ENCODE measurements at regions not wholly inside any gene's neighbourhood (a gene's known extent, or its start where the extent isn't known, plus 50 kb on each side); places are given as distances from the start of the nearest gene placed in this dataset.
A peak's percentile ranks its signal among the peaks of the same experiment; 100 is the strongest.
"Not testable (repeated sequence)": the region's sequence is repeated elsewhere in the genome, so short reads cannot be mapped to it uniquely, and the experiment has no call there.

DNA sequence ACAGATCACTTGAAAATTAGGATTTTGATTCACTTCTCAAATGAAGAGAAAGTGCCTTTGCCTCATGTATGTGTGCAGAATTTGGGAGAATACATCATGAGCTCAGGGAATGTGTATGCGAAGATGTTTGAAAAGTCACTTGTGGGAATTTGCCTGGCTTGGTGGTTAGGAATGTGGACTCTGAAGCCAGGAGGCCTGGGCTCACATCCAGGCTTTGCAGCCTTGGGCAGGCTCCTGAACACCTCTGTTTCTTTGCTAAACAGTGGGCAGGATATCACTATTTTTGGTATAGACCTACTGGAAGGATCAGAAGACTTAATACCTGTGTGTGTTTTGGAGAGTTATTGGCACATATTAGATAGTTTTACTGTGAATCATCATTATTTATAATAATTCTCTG is 295.0 kb upstream of the PLGLB2 start:
- H3K27ac ChIP-seq, result peak overlapping the region; percentile 61
- not testable (repeated sequence) for H3K36me3 ChIP-seq
- peaks cover 18% of the 10 kb centered on the region for H3K4me1 ChIP-seq (replicated peaks)

DNA sequence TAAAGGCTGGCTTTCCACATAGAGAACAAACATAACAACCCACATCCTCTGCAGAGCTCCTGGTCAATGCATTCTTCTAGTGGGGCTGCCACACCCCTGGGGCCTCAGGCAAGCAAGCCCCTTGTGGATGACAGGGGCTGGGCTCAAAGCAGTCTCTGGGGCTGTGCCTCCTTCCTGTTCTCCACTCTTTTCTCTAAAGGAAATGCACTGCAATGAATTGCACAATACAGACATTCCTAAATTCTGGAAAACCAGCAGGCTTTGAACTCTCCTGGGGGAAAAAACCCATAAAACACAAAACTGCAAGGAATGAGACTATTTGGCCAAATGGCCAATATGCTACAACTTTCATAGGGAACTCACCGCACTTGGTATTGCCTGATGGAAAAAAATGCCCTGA is 293.9 kb upstream of the PLGLB2 start:
- DNase-seq (ENCODE audit: low read depth in 1 of 2, low spot score in 2 of 2), result peak; percentile 65 to 71

More for the DNA sequence above, 295.0 kb upstream of the PLGLB2 start:
- H3K27me3 ChIP-seq (replicated peaks); H3K4me3 ChIP-seq; H3K9me3 ChIP-seq (replicated peaks): not testable (repeated sequence)
- peak; percentile 61 to 76 for DNase-seq (ENCODE audit: low read depth in 1 of 2, low spot score in 2 of 2)

GRCh38 chr2:87454421-87454820 is 293.5 kb upstream of the PLGLB2 start:
- DNase-seq (ENCODE audit: low read depth in 1 of 2, low spot score in 2 of 2), result peak; percentile 66 to 73
- peaks cover 21% of the 10 kb centered on the region for H3K4me1 ChIP-seq (replicated peaks)
- not testable (repeated sequence) for H3K36me3 ChIP-seq; H3K27me3 ChIP-seq (replicated peaks); H3K4me3 ChIP-seq; H3K9me3 ChIP-seq (replicated peaks)
- peak overlapping the region; percentile 79 for H3K27ac ChIP-seq

More for the DNA sequence above, 293.9 kb upstream of the PLGLB2 start:
- H3K9me3 ChIP-seq (replicated peaks); H3K4me3 ChIP-seq; H3K27me3 ChIP-seq (replicated peaks); H3K36me3 ChIP-seq: not testable (repeated sequence)
- Histone ChIP-seq H3K27ac (peak overlapping the region; percentile 79), H3K4me1 (replicated peaks) (peaks cover 21% of the 10 kb centered on the region)

- H3K27ac ChIP-seq; H3K36me3 ChIP-seq; H3K27me3 ChIP-seq (replicated peaks); DNase-seq (ENCODE audit: low read depth in 1 of 2, low spot score in 2 of 2); H3K4me3 ChIP-seq; H3K9me3 ChIP-seq (replicated peaks): not testable (repeated sequence)
- peaks cover 21% of the 10 kb centered on the region for H3K4me1 ChIP-seq (replicated peaks)
Measured at GRCh38 chr2:87455209-87455853, 292.6 kb upstream of the PLGLB2 start.

GRCh38 chr2:87455854-87456249 is 292.0 kb upstream of the PLGLB2 start:
- H3K4me3 ChIP-seq; H3K27me3 ChIP-seq (replicated peaks); DNase-seq (ENCODE audit: low read depth in 1 of 2, low spot score in 2 of 2); H3K27ac ChIP-seq; H3K9me3 ChIP-seq (replicated peaks); H3K36me3 ChIP-seq: not testable (repeated sequence)
- peaks cover 21% of the 10 kb centered on the region for H3K4me1 ChIP-seq (replicated peaks)

DNA sequence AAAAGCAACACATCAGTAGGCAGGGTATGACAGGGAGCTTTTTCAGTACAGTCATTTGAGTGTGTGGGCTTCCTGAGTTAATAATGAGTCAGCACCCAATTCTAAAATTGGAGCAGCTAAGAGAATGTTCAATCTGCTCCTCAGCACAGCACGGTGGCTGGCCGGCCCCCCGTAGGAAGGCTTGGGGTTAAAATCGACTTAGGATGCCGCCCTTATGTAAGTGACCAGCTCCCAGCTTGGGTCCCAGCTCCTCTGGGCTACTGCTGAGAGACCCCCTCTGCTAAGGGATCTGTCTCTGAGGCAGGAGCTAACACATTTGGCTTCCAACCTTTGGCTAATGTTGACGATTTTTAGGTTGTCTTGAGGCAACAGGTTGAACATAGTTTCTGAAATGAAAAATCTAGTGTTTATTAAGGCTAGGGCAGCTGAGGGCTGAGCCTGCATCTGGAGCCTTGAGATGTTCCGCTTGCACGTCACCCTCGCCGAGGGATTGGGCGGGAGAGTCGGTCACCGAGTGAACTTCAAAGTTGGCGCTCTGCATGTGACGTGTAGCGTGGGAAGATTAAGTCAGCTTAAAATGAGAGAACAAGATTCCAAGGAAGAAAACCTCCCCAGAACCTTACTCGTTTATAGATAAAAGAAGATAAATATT is 291.3 kb upstream of the PLGLB2 start:
- DNase-seq (ENCODE audit: low read depth in 1 of 2, low spot score in 2 of 2), result peak in 1 of 2 experiments; percentile 59
- H3K4me3 ChIP-seq, result peak overlapping the region; percentile 40
- H3K36me3 ChIP-seq; H3K9me3 ChIP-seq (replicated peaks); H3K27me3 ChIP-seq (replicated peaks): not testable (repeated sequence)
- peaks cover 21% of the 10 kb centered on the region for H3K4me1 ChIP-seq (replicated peaks)
- peak overlapping the region; percentile 92 for H3K27ac ChIP-seq

DNA sequence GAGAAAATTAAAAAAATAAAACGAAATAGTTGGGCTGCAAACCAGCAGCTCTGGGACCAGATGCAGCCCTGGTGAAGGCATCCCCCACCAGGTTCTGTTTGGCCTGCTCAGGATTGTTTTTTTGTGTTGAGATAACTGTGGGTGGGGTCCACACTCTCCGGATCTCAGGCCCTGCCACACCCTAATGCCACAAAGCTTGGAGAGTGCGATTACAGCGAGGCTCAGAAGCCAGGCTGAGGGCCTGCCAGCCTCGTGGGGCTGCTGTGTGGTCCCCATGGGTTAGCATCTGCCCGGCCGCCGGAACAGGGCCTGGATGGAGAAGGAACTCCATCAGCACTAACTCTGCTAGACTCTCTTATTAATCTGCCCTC is 290.8 kb upstream of the PLGLB2 start:
- H3K4me3 ChIP-seq; H3K27me3 ChIP-seq (replicated peaks); H3K36me3 ChIP-seq; DNase-seq (ENCODE audit: low read depth in 1 of 2, low spot score in 2 of 2); H3K27ac ChIP-seq; H3K9me3 ChIP-seq (replicated peaks): not testable (repeated sequence)
- peaks cover 20% of the 10 kb centered on the region for H3K4me1 ChIP-seq (replicated peaks)

DNA sequence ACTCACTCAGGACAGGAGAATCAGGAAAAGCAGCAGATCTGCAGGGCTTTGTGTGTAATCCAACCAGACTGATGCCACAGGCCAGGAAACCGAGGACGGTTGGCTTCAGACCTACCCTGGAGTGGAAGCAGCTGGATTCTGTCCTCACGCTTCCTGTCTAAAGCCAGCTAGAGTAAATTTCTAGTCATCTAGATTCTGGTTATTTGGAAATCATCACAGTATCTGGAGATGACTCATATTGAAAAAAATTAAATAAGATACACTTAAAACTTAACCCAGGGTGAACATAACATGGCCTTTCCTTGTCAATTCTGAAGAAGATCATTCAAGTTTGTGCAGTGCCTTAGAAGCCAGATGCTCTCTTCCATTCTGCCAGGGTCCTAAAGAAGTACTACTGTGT is 288.9 kb upstream of the PLGLB2 start:
- not testable (repeated sequence) for H3K9me3 ChIP-seq (replicated peaks); H3K36me3 ChIP-seq; H3K27ac ChIP-seq; DNase-seq (ENCODE audit: low read depth in 1 of 2, low spot score in 2 of 2); H3K4me3 ChIP-seq; H3K27me3 ChIP-seq (replicated peaks); H3K4me1 ChIP-seq (replicated peaks)

DNA sequence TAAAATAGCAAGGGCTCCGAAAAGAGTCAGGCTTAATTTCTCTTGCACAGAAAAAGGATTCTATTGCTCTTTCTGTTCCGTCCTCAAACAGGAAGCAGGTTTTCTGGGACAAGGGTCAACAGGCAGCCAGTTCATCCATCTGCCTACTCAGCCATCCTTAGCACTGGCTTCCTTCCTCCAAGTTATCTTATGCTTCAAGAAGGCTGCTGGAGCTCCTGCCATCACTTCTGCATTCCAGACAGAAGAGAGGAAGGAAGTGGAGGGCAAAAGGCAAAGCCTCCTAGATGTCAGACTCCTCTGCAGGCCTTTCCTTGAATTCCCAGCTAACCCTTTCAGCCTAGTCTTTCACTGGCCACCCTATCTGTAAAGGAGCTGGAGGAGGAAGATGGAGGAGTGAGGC is 287.8 kb upstream of the PLGLB2 start:
- H3K4me1 ChIP-seq (replicated peaks); H3K36me3 ChIP-seq; H3K27me3 ChIP-seq (replicated peaks); H3K4me3 ChIP-seq; DNase-seq (ENCODE audit: low read depth in 1 of 2, low spot score in 2 of 2); H3K9me3 ChIP-seq (replicated peaks); H3K27ac ChIP-seq: not testable (repeated sequence)

DNA sequence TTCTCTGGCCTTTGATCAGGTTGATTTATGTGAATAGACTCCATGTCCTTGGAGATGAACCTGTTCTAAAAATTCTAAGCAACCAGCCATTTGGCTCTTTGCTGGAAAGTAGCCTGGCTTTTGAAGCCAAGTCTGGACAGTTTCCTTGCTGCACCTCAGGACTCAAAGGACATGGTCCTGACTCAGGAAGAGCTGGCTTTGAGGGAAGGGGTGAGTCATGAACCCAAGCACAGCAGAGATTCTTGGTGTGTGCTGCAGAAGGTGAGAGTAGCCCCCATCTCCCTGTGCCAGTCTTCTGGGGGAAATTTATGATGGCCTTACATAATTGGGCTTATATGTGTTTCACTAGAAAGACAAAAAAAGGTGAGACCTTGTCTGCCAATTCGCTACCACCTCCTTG is 287.2 kb upstream of the PLGLB2 start:
- DNase-seq (ENCODE audit: low read depth in 1 of 2, low spot score in 2 of 2), result not testable (repeated sequence)

GRCh38 chr2:87461671-87462070 is 286.2 kb upstream of the PLGLB2 start:
- not testable (repeated sequence) for DNase-seq (ENCODE audit: low read depth in 1 of 2, low spot score in 2 of 2); H3K4me1 ChIP-seq (replicated peaks); H3K9me3 ChIP-seq (replicated peaks); H3K36me3 ChIP-seq; H3K4me3 ChIP-seq; H3K27me3 ChIP-seq (replicated peaks); H3K27ac ChIP-seq

More for the DNA sequence above, 287.2 kb upstream of the PLGLB2 start:
- not testable (repeated sequence) for H3K4me3 ChIP-seq; H3K27me3 ChIP-seq (replicated peaks); H3K9me3 ChIP-seq (replicated peaks); H3K36me3 ChIP-seq; H3K4me1 ChIP-seq (replicated peaks); H3K27ac ChIP-seq

DNA sequence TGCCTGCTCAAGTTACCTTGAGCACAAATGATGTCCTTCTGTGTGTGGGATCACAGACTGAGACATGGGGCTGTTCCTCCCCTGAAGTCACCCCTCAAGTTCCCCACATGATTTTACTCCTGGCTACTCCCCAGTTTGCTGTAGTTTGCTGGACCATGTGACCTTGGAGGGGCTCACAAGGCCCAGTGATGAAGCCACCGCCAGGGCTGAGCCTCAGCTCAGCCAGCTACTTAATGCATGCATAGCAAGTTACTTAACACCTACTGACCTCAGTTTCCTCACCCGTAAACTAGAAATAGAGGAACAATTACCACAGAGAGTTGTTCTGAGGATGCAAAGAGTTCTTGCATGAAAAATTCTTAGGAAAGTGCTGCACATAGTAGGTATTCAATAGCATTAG is 283.7 kb upstream of the PLGLB2 start:
- not testable (repeated sequence) for H3K4me1 ChIP-seq (replicated peaks); H3K36me3 ChIP-seq; H3K27ac ChIP-seq; H3K9me3 ChIP-seq (replicated peaks); H3K4me3 ChIP-seq; DNase-seq (ENCODE audit: low read depth in 1 of 2, low spot score in 2 of 2); H3K27me3 ChIP-seq (replicated peaks)

DNA sequence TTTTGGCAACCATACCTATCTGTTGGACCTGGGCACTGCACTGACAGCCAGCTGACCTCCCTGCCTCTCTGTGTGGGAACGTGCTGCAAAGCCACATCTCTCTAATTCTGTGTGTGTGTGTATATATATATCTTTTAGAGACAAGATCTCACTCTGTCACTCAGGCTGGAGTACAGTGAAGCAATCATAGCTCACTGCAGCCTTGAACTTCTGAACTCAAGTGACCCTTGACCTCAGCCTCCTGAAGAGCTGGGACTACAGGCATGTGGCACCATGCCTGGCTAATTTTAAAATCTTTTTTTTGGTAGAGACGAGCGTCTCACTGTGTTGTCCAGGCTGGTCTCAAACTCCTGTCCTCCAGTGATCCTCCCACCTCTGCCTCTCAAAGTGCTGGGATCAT is 282.2 kb upstream of the PLGLB2 start:
- not testable (repeated sequence) for H3K36me3 ChIP-seq; H3K9me3 ChIP-seq (replicated peaks); DNase-seq (ENCODE audit: low read depth in 1 of 2, low spot score in 2 of 2); H3K27me3 ChIP-seq (replicated peaks); H3K4me1 ChIP-seq (replicated peaks); H3K4me3 ChIP-seq; H3K27ac ChIP-seq

GRCh38 chr2:87466591-87467120 is 281.2 kb upstream of the PLGLB2 start:
- H3K9me3 ChIP-seq (replicated peaks); H3K36me3 ChIP-seq; DNase-seq (ENCODE audit: low read depth in 1 of 2, low spot score in 2 of 2); H3K4me1 ChIP-seq (replicated peaks); H3K4me3 ChIP-seq; H3K27ac ChIP-seq; H3K27me3 ChIP-seq (replicated peaks): not testable (repeated sequence)

All from SJSA1 (cell line).